ENCODE measurements at regions not wholly inside any gene's neighbourhood (a gene's known extent, or its start where the extent isn't known, plus 50 kb on each side); places are given as distances from the start of the nearest gene placed in this dataset.
"Not testable (repeated sequence)": the region's sequence is repeated elsewhere in the genome, so short reads cannot be mapped to it uniquely, and the experiment has no call there.

- DNase-seq (ENCODE audit: low read depth in 4 of 4, low spot score in 3 of 4) = no peak
Observed at GRCh38 chr3:635393-635792, 438.8 kb downstream of the CHL1 start.

- DNase-seq (ENCODE audit: low read depth in 4 of 4, low spot score in 3 of 4) = no peak
Observed at GRCh38 chr3:643376-643775, 446.8 kb downstream of the CHL1 start.

- DNase-seq (ENCODE audit: low read depth in 4 of 4, low spot score in 3 of 4) = no peak
Observed at GRCh38 chr3:655824-656223, 437.0 kb upstream of the CNTN6 start.

GRCh38 chr3:661356-661755 lies 431.5 kb upstream of the CNTN6 start:
- no peak for DNase-seq (ENCODE audit: low read depth in 4 of 4, low spot score in 3 of 4)

- DNase-seq (ENCODE audit: low read depth in 4 of 4, low spot score in 3 of 4) = no peak
Observed at GRCh38 chr3:674116-674515, 418.7 kb upstream of the CNTN6 start.

GRCh38 chr3:675846-676245 lies 417.0 kb upstream of the CNTN6 start:
- DNase-seq (ENCODE audit: low read depth in 4 of 4, low spot score in 3 of 4) = no peak

- no peak for DNase-seq (ENCODE audit: low read depth in 4 of 4, low spot score in 3 of 4)
Observed at GRCh38 chr3:683770-684169, 409.1 kb upstream of the CNTN6 start.

GRCh38 chr3:690770-691169 lies 402.1 kb upstream of the CNTN6 start:
- DNase-seq (ENCODE audit: low read depth in 4 of 4, low spot score in 3 of 4) = no peak

GRCh38 chr3:700514-700913 lies 392.3 kb upstream of the CNTN6 start:
- no peak for DNase-seq (ENCODE audit: low read depth in 4 of 4, low spot score in 3 of 4)

- no peak for DNase-seq (ENCODE audit: low read depth in 4 of 4, low spot score in 3 of 4)
Observed at GRCh38 chr3:707041-707440, 385.8 kb upstream of the CNTN6 start.

- no peak for DNase-seq (ENCODE audit: low read depth in 4 of 4, low spot score in 3 of 4)
Observed at GRCh38 chr3:713006-713621, 379.7 kb upstream of the CNTN6 start.

- DNase-seq (ENCODE audit: low read depth in 4 of 4, low spot score in 3 of 4) = no peak
Observed at GRCh38 chr3:713947-714620, 378.7 kb upstream of the CNTN6 start.

- DNase-seq (ENCODE audit: low read depth in 4 of 4, low spot score in 3 of 4) = no peak
Observed at GRCh38 chr3:721086-721485, 371.7 kb upstream of the CNTN6 start.

GRCh38 chr3:732326-732928 lies 360.4 kb upstream of the CNTN6 start:
- no peak for DNase-seq (ENCODE audit: low read depth in 4 of 4, low spot score in 3 of 4)

- DNase-seq (ENCODE audit: low read depth in 4 of 4, low spot score in 3 of 4) = no peak
Observed at GRCh38 chr3:733313-733712, 359.5 kb upstream of the CNTN6 start.

- no peak for DNase-seq (ENCODE audit: low read depth in 4 of 4, low spot score in 3 of 4)
Observed at GRCh38 chr3:757711-758110, 335.1 kb upstream of the CNTN6 start.

- no peak for DNase-seq (ENCODE audit: low read depth in 4 of 4, low spot score in 3 of 4)
Observed at GRCh38 chr3:759106-759505, 333.7 kb upstream of the CNTN6 start.

GRCh38 chr3:773433-773832 lies 319.4 kb upstream of the CNTN6 start:
- not testable (repeated sequence) for DNase-seq (ENCODE audit: low read depth in 4 of 4, low spot score in 3 of 4)

GRCh38 chr3:775178-775880 lies 317.5 kb upstream of the CNTN6 start:
- DNase-seq (ENCODE audit: low read depth in 4 of 4, low spot score in 3 of 4) = no peak

GRCh38 chr3:780505-780904 lies 312.3 kb upstream of the CNTN6 start:
- DNase-seq (ENCODE audit: low read depth in 4 of 4, low spot score in 3 of 4) = no peak

- DNase-seq (ENCODE audit: low read depth in 4 of 4, low spot score in 3 of 4) = no peak
Observed at GRCh38 chr3:791442-791841, 301.4 kb upstream of the CNTN6 start.

- DNase-seq (ENCODE audit: low read depth in 4 of 4, low spot score in 3 of 4) = no peak
Observed at GRCh38 chr3:792630-793029, 300.2 kb upstream of the CNTN6 start.
